GM23248 (cell line): ENCODE measurements at regions not wholly inside any gene's neighbourhood (a gene's known extent, or its start where the extent isn't known, plus 50 kb on each side); places are given as distances from the start of the nearest gene placed in this dataset.

Experiments used
- DNase-seq: peaks from one replicate; pipeline ENCODE4 v3.0.0-alpha.2; 2015
- H2AFZ ChIP-seq: fragments of 200-600 bp; sonication (generic); 2 replicates; pipeline ENCODE4 v1.6.1; 2016; ENCODE audit warnings: antibody characterized with exemption
- H3F3A ChIP-seq: fragments of 200-600 bp; sonication (generic); 2 replicates; pipeline ENCODE4 v1.6.1; 2016; ENCODE audit warnings: mild to moderate bottlenecking, antibody characterized with exemption, mixed run types; ENCODE audit not compliant: insufficient read depth
- H3K27ac ChIP-seq: fragments of 200-600 bp; sonication (generic); 2 replicates; pipeline ENCODE4 v1.5.1; 2016; ENCODE audit warnings: mild to moderate bottlenecking
- H3K27me3 ChIP-seq: fragments of 200-600 bp; sonication (generic); replicated peaks from 2 replicates; pipeline ENCODE4 v1.6.1; 2016; ENCODE audit warnings: mild to moderate bottlenecking; ENCODE audit not compliant: insufficient read depth
- H3K36me3 ChIP-seq: fragments of 200-600 bp; sonication (generic); 2 replicates; pipeline ENCODE4 v1.6.1; 2016; ENCODE audit warnings: low read depth, mild to moderate bottlenecking
- H3K4me1 ChIP-seq: fragments of 200-600 bp; sonication (generic); 2 replicates; pipeline ENCODE4 v1.6.1; 2016; ENCODE audit warnings: mild to moderate bottlenecking; ENCODE audit not compliant: insufficient read depth
- H3K4me2 ChIP-seq: fragments of 200-600 bp; sonication (generic); one replicate; pipeline ENCODE4 v1.6.1; 2016; ENCODE audit warnings: mild to moderate bottlenecking; ENCODE audit not compliant: unreplicated experiment
- H3K4me3 ChIP-seq: fragments of 200-600 bp; sonication (generic); 2 replicates; pipeline ENCODE4 v1.5.1; 2016; ENCODE audit warnings: mild to moderate bottlenecking
- H3K79me2 ChIP-seq: fragments of 200-600 bp; sonication (generic); 2 replicates; pipeline ENCODE4 v1.6.1; 2016; ENCODE audit warnings: mild to moderate bottlenecking; ENCODE audit not compliant: insufficient read depth
- H3K9ac ChIP-seq: fragments of 200-600 bp; sonication (generic); 2 replicates; pipeline ENCODE4 v1.6.1; 2016; ENCODE audit warnings: mild to moderate bottlenecking
- H3K9me2 ChIP-seq: fragments of 200-600 bp; sonication (generic); 2 replicates; pipeline ENCODE4 v1.6.1; 2016; ENCODE audit warnings: mixed run types, mild to moderate bottlenecking, moderate library complexity; ENCODE audit not compliant: insufficient read depth
- H3K9me3 ChIP-seq: fragments of 200-600 bp; sonication (generic); one replicate; pipeline ENCODE4 v1.6.1; 2017; ENCODE audit warnings: low read depth
- H4K20me1 ChIP-seq: fragments of 200-600 bp; sonication (generic); 2 replicates; pipeline ENCODE4 v1.6.0; 2016; ENCODE audit not compliant: insufficient read depth
- EZH2 ChIP-seq: fragments of 200-600 bp; sonication (generic); IDR thresholded peaks from 2 replicates; pipeline ENCODE4 v1.6.1; 2018; ENCODE audit warnings: antibody characterized with exemption, mild to moderate bottlenecking; ENCODE audit not compliant: insufficient read depth, poor library complexity, severe bottlenecking
- EZH2phosphoT487 ChIP-seq: fragments of 200-600 bp; sonication (generic); IDR thresholded peaks from 2 replicates; pipeline ENCODE4 v1.6.1; 2018; ENCODE audit warnings: antibody characterized with exemption, moderate library complexity, mild to moderate bottlenecking, low read depth; ENCODE audit not compliant: insufficient read depth
- WGBS, 2 experiments: methylation state at CpG; one replicate each; pipeline ENCODE4 v1.1.6; 2015 to 2017; ENCODE audit warnings: low lambda C conversion rate in 2 of 2, low coverage in 1 of 2; ENCODE audit errors: missing lambda C conversion rate in 2 of 2; 5-methylcytosine and 5-hydroxymethylcytosine counted together
- in situ Hi-C: fragments of 300-500 bp; cut with MboI; formaldehyde crosslinking; loops from 2 replicates; pipeline ENCODE4 v1.15.0; 2020

GRCh38 chr14:104420990-104421389 lies 158.6 kb upstream of the C14orf180 start:
- no peak overlapping the region for H3K9ac ChIP-seq
- no peak overlapping the region for H3K27ac ChIP-seq
- in situ Hi-C loops, result no loop called here
- no peaks in the 10 kb centered on the region for H3K9me3 ChIP-seq
- H3K4me3 ChIP-seq, result no peak overlapping the region
- no peaks in the 10 kb centered on the region for H3F3A ChIP-seq
- H3K9me2 ChIP-seq, result no peaks in the 10 kb centered on the region
- no peaks in the 10 kb centered on the region for H3K4me1 ChIP-seq
- H2AFZ ChIP-seq, result no peak overlapping the region
- H3K79me2 ChIP-seq, result no peaks in the 10 kb centered on the region
- H3K4me2 ChIP-seq, result no peak overlapping the region
- TF ChIP-seq EZH2 (no peak), EZH2phosphoT487 (no peak)
- no peak for DNase-seq
- no peaks in the 10 kb centered on the region for H4K20me1 ChIP-seq
- 58 to 72% methylated on average over 13 of the region's 13 CpGs for WGBS, 2 experiments
- H3K27me3 ChIP-seq, result no peaks in the 10 kb centered on the region; the same call in 1 of the 2 replicates
- H3K36me3 ChIP-seq, result no peaks in the 10 kb centered on the region

DNA sequence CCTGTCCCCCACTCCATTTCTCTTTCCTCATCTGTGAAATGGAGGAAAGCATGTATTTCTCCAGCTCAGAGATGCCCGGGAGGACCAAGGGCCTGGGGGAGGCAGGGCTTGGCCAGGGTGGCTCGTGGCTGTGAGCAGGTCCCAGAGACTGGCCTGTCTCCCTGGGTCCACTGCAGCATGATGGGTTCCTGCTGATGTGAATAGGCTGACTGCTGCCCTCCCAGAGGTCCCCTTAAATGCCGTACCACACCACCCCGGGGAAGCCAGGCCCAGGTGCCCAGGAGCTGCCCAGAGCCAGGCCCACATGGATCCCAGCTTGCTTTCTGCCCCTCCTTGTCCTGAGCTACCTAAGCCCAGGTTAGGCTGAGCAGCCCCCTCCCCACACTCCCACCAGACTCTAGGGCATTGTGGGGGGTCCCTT lies 158.2 kb upstream of the C14orf180 start:
- no peak for TF ChIP-seq EZH2phosphoT487
- no peak for TF ChIP-seq EZH2
- H3K4me3 ChIP-seq, result no peak overlapping the region
- H3K4me2 ChIP-seq, result no peak overlapping the region
- DNase-seq, result no peak
- H3K9me2 ChIP-seq, result no peaks in the 10 kb centered on the region
- H3K36me3 ChIP-seq, result no peaks in the 10 kb centered on the region
- H3K27me3 ChIP-seq, result no peaks in the 10 kb centered on the region; the same call in 1 of the 2 replicates
- no peak overlapping the region for H3K27ac ChIP-seq
- H3K4me1 ChIP-seq, result no peaks in the 10 kb centered on the region
- no peaks in the 10 kb centered on the region for H3F3A ChIP-seq
- H3K79me2 ChIP-seq, result no peaks in the 10 kb centered on the region
- no peak overlapping the region for H3K9ac ChIP-seq
- in situ Hi-C loops, result no loop called here
- H3K9me3 ChIP-seq, result no peaks in the 10 kb centered on the region
- H4K20me1 ChIP-seq, result no peaks in the 10 kb centered on the region
- H2AFZ ChIP-seq, result no peak overlapping the region
- 38 to 62% methylated on average over 4 of the region's 4 CpGs for WGBS, 2 experiments

- Histone ChIP-seq H3K4me2 (no peak overlapping the region), H2AFZ (no peak overlapping the region), H3K4me3 (no peak overlapping the region), H3K9me3 (no peaks in the 10 kb centered on the region), H3F3A (no peaks in the 10 kb centered on the region), H4K20me1 (no peaks in the 10 kb centered on the region), H3K9ac (no peak overlapping the region), H3K4me1 (no peaks in the 10 kb centered on the region), H3K36me3 (no peaks in the 10 kb centered on the region), H3K27ac (no peak overlapping the region), H3K27me3 (no peaks in the 10 kb centered on the region; the same call in 1 of the 2 replicates), H3K79me2 (no peaks in the 10 kb centered on the region), H3K9me2 (no peaks in the 10 kb centered on the region)
- 31 to 32% methylated on average over 36 of the region's 36 CpGs for WGBS, 2 experiments
- in situ Hi-C loops, result no loop called here
- DNase-seq, result no peak
- TF ChIP-seq EZH2, result no peak
- no peak for TF ChIP-seq EZH2phosphoT487
Measured at GRCh38 chr14:104421892-104422828, 157.4 kb upstream of the C14orf180 start.

- no peaks in the 10 kb centered on the region for H3K4me1 ChIP-seq
- 38 to 44% methylated on average over 19 to 29 of the region's 29 CpGs for WGBS, 2 experiments
- no peak overlapping the region for H2AFZ ChIP-seq
- DNase-seq, result no peak
- no peaks in the 10 kb centered on the region for H3K9me3 ChIP-seq
- no peaks in the 10 kb centered on the region for H4K20me1 ChIP-seq
- H3K27ac ChIP-seq, result no peak overlapping the region
- H3K4me2 ChIP-seq, result no peak overlapping the region
- no peak overlapping the region for H3K4me3 ChIP-seq
- H3K9ac ChIP-seq, result no peak overlapping the region
- H3K36me3 ChIP-seq, result no peaks in the 10 kb centered on the region
- H3F3A ChIP-seq, result no peaks in the 10 kb centered on the region
- TF ChIP-seq EZH2phosphoT487, result no peak
- no peak for TF ChIP-seq EZH2
- in situ Hi-C loops, result no loop called here
- no peaks in the 10 kb centered on the region for H3K79me2 ChIP-seq
- H3K27me3 ChIP-seq, result no peaks in the 10 kb centered on the region; the same call in 1 of the 2 replicates
- H3K9me2 ChIP-seq, result no peaks in the 10 kb centered on the region
Measured at GRCh38 chr14:104422837-104423681, 156.5 kb upstream of the C14orf180 start.
